NCI-H82 treated with DMSO at 0.1 percent for 48 hours (cell line): ENCODE measurements at regions not wholly inside any gene's neighbourhood (a gene's known extent, or its start where the extent isn't known, plus 50 kb on each side); places are given as distances from the start of the nearest gene placed in this dataset.
"Not testable (repeated sequence)": the region's sequence is repeated elsewhere in the genome, so short reads cannot be mapped to it uniquely, and the experiment has no call there.

Source experiments
- DNase-seq: peaks from one replicate; lab custom pipeline; 2025; ENCODE audit not compliant: unreplicated experiment; lab: John Stamatoyannopoulos, UW

- DNase-seq, result no peak
Observed at GRCh38 chr18:65206551-65207260, 544.1 kb upstream of the CDH7 start.

- no peak for DNase-seq
Observed at GRCh38 chr18:65202091-65202490, 548.7 kb upstream of the CDH7 start.

GRCh38 chr18:65175681-65176080 lies 575.1 kb upstream of the CDH7 start:
- no peak for DNase-seq

GRCh38 chr18:65162086-65162485 lies 588.7 kb upstream of the CDH7 start:
- DNase-seq, result not testable (repeated sequence)

GRCh38 chr18:65146482-65147021 lies 604.3 kb upstream of the CDH7 start:
- no peak for DNase-seq

GRCh38 chr18:65145312-65145711 lies 605.5 kb upstream of the CDH7 start:
- DNase-seq, result no peak

- DNase-seq, result no peak
Observed at GRCh38 chr18:65133610-65134009, 617.2 kb upstream of the CDH7 start.

- DNase-seq, result no peak
Observed at GRCh38 chr18:65124633-65125032, 626.2 kb upstream of the CDH7 start.

- no peak for DNase-seq
Observed at GRCh38 chr18:65103864-65104263, 646.9 kb upstream of the CDH7 start.

GRCh38 chr18:65093346-65093745 lies 657.5 kb upstream of the CDH7 start:
- DNase-seq, result no peak

GRCh38 chr18:65091744-65092329 lies 659.0 kb upstream of the CDH7 start:
- no peak for DNase-seq

GRCh38 chr18:65082907-65083306 lies 667.9 kb upstream of the CDH7 start:
- no peak for DNase-seq

- DNase-seq, result no peak
Observed at GRCh38 chr18:65081786-65082185, 669.0 kb upstream of the CDH7 start.

- DNase-seq, result no peak
Observed at GRCh38 chr18:65073060-65073550, 677.7 kb upstream of the CDH7 start.

GRCh38 chr18:65057439-65058083 lies 693.3 kb upstream of the CDH7 start:
- DNase-seq, result no peak

- no peak for DNase-seq
Observed at GRCh38 chr18:65056575-65056974, 694.2 kb upstream of the CDH7 start.

- peak; percentile 7 for DNase-seq
Observed at GRCh38 chr18:65049586-65049985, 701.2 kb upstream of the CDH7 start.

GRCh38 chr18:65039578-65039977 lies 711.2 kb upstream of the CDH7 start:
- no peak for DNase-seq

GRCh38 chr18:65035701-65036100 lies 715.1 kb upstream of the CDH7 start:
- no peak for DNase-seq

GRCh38 chr18:65025756-65026155 lies 725.1 kb upstream of the CDH7 start:
- DNase-seq, result no peak

- no peak for DNase-seq
Observed at GRCh38 chr18:65021021-65021420, 729.8 kb upstream of the CDH7 start.

GRCh38 chr18:65018184-65018583 lies 732.6 kb upstream of the CDH7 start:
- no peak for DNase-seq
